H9 (cell line): ENCODE measurements at regions not wholly inside any gene's neighbourhood (a gene's known extent, or its start where the extent isn't known, plus 50 kb on each side); places are given as distances from the start of the nearest gene placed in this dataset.
A peak's percentile ranks its signal among the peaks of the same experiment; 100 is the strongest.

Experiments
- DNase-seq: peaks from one replicate; pipeline ENCODE4 v3.0.0-alpha.2; 2017
- H2AFZ ChIP-seq: one replicate; pipeline ENCODE4 v1.6.1; 2013; ENCODE audit warnings: mild to moderate bottlenecking, low read length, control low read depth, moderate library complexity
- H2AK5ac ChIP-seq: 2 replicates; pipeline ENCODE4 v1.6.1; 2013; ENCODE audit warnings: low read length, control low read depth, mixed read lengths; ENCODE audit not compliant: insufficient read length
- H2BK120ac ChIP-seq: one replicate; pipeline ENCODE4 v1.6.1; 2013; ENCODE audit warnings: low read depth, mild to moderate bottlenecking, low read length, control low read depth, inconsistent platforms; ENCODE audit not compliant: poor library complexity, severe bottlenecking
- H2BK12ac ChIP-seq: 2 replicates; pipeline ENCODE4 v1.6.1; 2013; ENCODE audit warnings: low read length, control low read depth, mixed read lengths, low read depth; ENCODE audit not compliant: insufficient read length
- H2BK15ac ChIP-seq: 2 replicates; pipeline ENCODE4 v1.6.1; 2013; ENCODE audit warnings: low read depth, low read length, control low read depth
- H2BK20ac ChIP-seq: one replicate; pipeline ENCODE4 v1.6.1; 2013; ENCODE audit warnings: low read depth, mild to moderate bottlenecking, low read length, control low read depth, inconsistent platforms; ENCODE audit not compliant: poor library complexity, severe bottlenecking
- H2BK5ac ChIP-seq: 2 replicates; pipeline ENCODE4 v1.6.1; 2013; ENCODE audit warnings: low read length, control low read depth, mixed read lengths; ENCODE audit not compliant: insufficient read length
- H3K14ac ChIP-seq: 2 replicates; pipeline ENCODE4 v1.6.1; 2013; ENCODE audit warnings: low read length, control low read depth; ENCODE audit not compliant: insufficient read depth
- H3K18ac ChIP-seq: 2 replicates; pipeline ENCODE4 v1.6.1; 2013; ENCODE audit warnings: low read depth, mild to moderate bottlenecking, mixed read lengths, low read length, control low read depth; ENCODE audit not compliant: insufficient read length
- H3K23ac ChIP-seq: 2 replicates; pipeline ENCODE4 v1.6.1; 2013; ENCODE audit warnings: low read length, control low read depth, mixed read lengths, low read depth; ENCODE audit not compliant: insufficient read length
- H3K23me2 ChIP-seq: 2 replicates; pipeline ENCODE4 v1.6.1; 2013; ENCODE audit warnings: low read depth, mild to moderate bottlenecking, mixed read lengths, low read length, control low read depth; ENCODE audit not compliant: insufficient read length, poor library complexity, severe bottlenecking
- H3K27ac ChIP-seq: 2 replicates; pipeline ENCODE4 v1.5.1; 2013; ENCODE audit warnings: low read length, control low read depth, mixed read lengths, low read depth; ENCODE audit not compliant: insufficient read length
- H3K27me3 ChIP-seq: 2 replicates; pipeline ENCODE4 v1.6.1; 2013; ENCODE audit warnings: low read length, control low read depth, inconsistent platforms; ENCODE audit not compliant: insufficient read depth
- H3K4ac ChIP-seq: 2 replicates; pipeline ENCODE4 v1.6.1; 2013; ENCODE audit warnings: low read depth, mild to moderate bottlenecking, control low read depth, inconsistent platforms, low read length, moderate library complexity
- H3K4me1 ChIP-seq: 2 replicates; pipeline ENCODE4 v1.6.1; 2013; ENCODE audit warnings: low read length, control low read depth, inconsistent platforms; ENCODE audit not compliant: insufficient read depth
- H3K4me2 ChIP-seq: 2 replicates; pipeline ENCODE4 v1.6.1; 2013; ENCODE audit warnings: low read length, control low read depth, mixed read lengths; ENCODE audit not compliant: insufficient read length, insufficient read depth
- H3K56ac ChIP-seq: 2 replicates; pipeline ENCODE4 v1.6.1; 2013; ENCODE audit warnings: low read depth, mild to moderate bottlenecking, mixed read lengths, low read length, control low read depth; ENCODE audit not compliant: insufficient read length
- H3K79me1 ChIP-seq: 2 replicates; pipeline ENCODE4 v1.6.1; 2013; ENCODE audit warnings: low read depth, mild to moderate bottlenecking, moderate library complexity, low read length, control low read depth, inconsistent platforms; ENCODE audit not compliant: insufficient read depth, poor library complexity, severe bottlenecking
- H3K79me2 ChIP-seq: 2 replicates; pipeline ENCODE4 v1.6.1; 2013; ENCODE audit warnings: low read length, control low read depth, inconsistent platforms; ENCODE audit not compliant: insufficient read depth
- H3K9ac ChIP-seq: 2 replicates; pipeline ENCODE4 v1.6.1; 2013; ENCODE audit warnings: low read length, control low read depth, mixed read lengths; ENCODE audit not compliant: insufficient read length; ENCODE audit errors: extremely low read depth
- H3K9me3 ChIP-seq: one replicate; pipeline ENCODE4 v1.6.1; 2013; ENCODE audit warnings: low read depth, low read length, inconsistent platforms; ENCODE audit not compliant: control insufficient read depth
- H3T11ph ChIP-seq: one replicate; pipeline ENCODE4 v1.6.1; 2013; ENCODE audit warnings: mild to moderate bottlenecking, low read length, control low read depth, inconsistent platforms
- H4K20me1 ChIP-seq: one replicate; pipeline ENCODE4 v1.6.1; 2013; ENCODE audit not compliant: control insufficient read depth, insufficient read length, insufficient read depth
- H4K5ac ChIP-seq: 2 replicates; pipeline ENCODE4 v1.6.1; 2013; ENCODE audit warnings: low read depth, mild to moderate bottlenecking, mixed read lengths, low read length, control low read depth; ENCODE audit not compliant: insufficient read length
- H4K8ac ChIP-seq: replicated peaks from 2 replicates; pipeline ENCODE4 v1.6.1; 2013; ENCODE audit warnings: low read length, control low read depth, mixed read lengths, low read depth; ENCODE audit not compliant: insufficient read length
- H4K91ac ChIP-seq: 2 replicates; pipeline ENCODE4 v1.6.1; 2013; ENCODE audit warnings: low read depth, mild to moderate bottlenecking, moderate library complexity, mixed read lengths, low read length, control low read depth; ENCODE audit not compliant: insufficient read length
- H3K27ac Mint-ChIP-seq, 3 experiments: 2 replicates in 2 of 3; 3 replicates in 1 of 3; pipeline ENCODE4 v1.8.0; 2020 to 2021; ENCODE audit warnings: mixed read lengths in 3 of 3, mild to moderate bottlenecking in 1 of 3, moderate library complexity in 1 of 3
- H3K27me3 Mint-ChIP-seq: 2 replicates; pipeline ENCODE4 v1.8.0; 2021; ENCODE audit warnings: low read depth, mild to moderate bottlenecking, moderate library complexity, mixed read lengths
- H3K36me3 Mint-ChIP-seq, 3 experiments: 2 replicates in 2 of 3; 3 replicates in 1 of 3; pipeline ENCODE4 v1.8.0; 2020 to 2021; ENCODE audit warnings: low read depth in 3 of 3, mixed read lengths in 3 of 3; ENCODE audit not compliant: insufficient read depth in 1 of 3
- H3K4me1 Mint-ChIP-seq, 2 experiments: 2 replicates each; pipeline ENCODE4 v1.8.0; 2020; ENCODE audit warnings: mixed read lengths in 2 of 2
- H3K4me3 Mint-ChIP-seq, 2 experiments: 2 replicates in 1 of 2; 3 replicates in 1 of 2; pipeline ENCODE4 v1.8.0; 2020 to 2021; ENCODE audit warnings: mild to moderate bottlenecking in 2 of 2, mixed read lengths in 2 of 2, moderate library complexity in 1 of 2
- H3K9me3 Mint-ChIP-seq, 2 experiments: 2 replicates in 1 of 2; 3 replicates in 1 of 2; pipeline ENCODE4 v1.8.0; 2020; ENCODE audit warnings: mild to moderate bottlenecking in 2 of 2, mixed read lengths in 2 of 2, moderate library complexity in 1 of 2
- CTCF ChIP-seq: fragments of 200-600 bp; sonication (generic); conservative IDR thresholded peaks from 3 replicates; pipeline ENCODE4 v1.8.0; 2021; ENCODE audit warnings: antibody characterized with exemption, mild to moderate bottlenecking
- WGBS: extraction: QIAGEN DNeasy Blood & Tissue Kit; methylation state at CpG from one replicate; pipeline ENCODE4 v1.1.7; 2013; ENCODE audit warnings: missing lambda C conversion rate, low lambda C conversion rate, mixed read lengths; ENCODE audit not compliant: insufficient read length; ENCODE audit errors: extremely low coverage; 5-methylcytosine and 5-hydroxymethylcytosine counted together

- H3K4me1 ChIP-seq = no peaks in the 10 kb centered on the region
- peak overlapping the region; percentile 73 for H3K4me2 ChIP-seq
- no peak overlapping the region for H4K91ac ChIP-seq
- no peak for DNase-seq
- peaks cover 7% of the 10 kb centered on the region for H3K23me2 ChIP-seq
- no CpG with 5 or more reads among the region's 8 CpGs for WGBS
- H3K4ac ChIP-seq = no peak overlapping the region
- no peak overlapping the region for H3K23ac ChIP-seq
- H3K56ac ChIP-seq = no peak overlapping the region
- no peak overlapping the region for H3K14ac ChIP-seq
- no peak overlapping the region for H2BK15ac ChIP-seq
- no peak overlapping the region for H2BK20ac ChIP-seq
- H3K9ac ChIP-seq = no peak overlapping the region
- H3K27me3 ChIP-seq = no peaks in the 10 kb centered on the region
- no peak overlapping the region for H2BK5ac ChIP-seq
- peaks cover 16 to 17% of the 10 kb centered on the region in 2 experiments for H3K4me1 Mint-ChIP-seq
- no peak overlapping the region for H2BK12ac ChIP-seq
- H3K79me1 ChIP-seq = no peaks in the 10 kb centered on the region
- peak overlapping the region; percentile 41 to 73 for H3K4me3 Mint-ChIP-seq
- no peaks in the 10 kb centered on the region for H3K79me2 ChIP-seq
- H3K18ac ChIP-seq = no peak overlapping the region
- H3K27me3 Mint-ChIP-seq = peaks cover 15% of the 10 kb centered on the region
- H3K9me3 Mint-ChIP-seq = peaks cover 0 to 7% of the 10 kb centered on the region in 2 experiments; a peak in 3 of 5 replicates
- no peaks in the 10 kb centered on the region for H3K9me3 ChIP-seq
- no peak overlapping the region; a peak in 1 of 7 replicates for H3K27ac Mint-ChIP-seq
- TF ChIP-seq CTCF = no peak
- H2AK5ac ChIP-seq = no peak overlapping the region
- no peak overlapping the region for H4K5ac ChIP-seq
- no peak overlapping the region for H2BK120ac ChIP-seq
- H3T11ph ChIP-seq = no peak overlapping the region
- no peak overlapping the region for H3K27ac ChIP-seq
- H2AFZ ChIP-seq = no peak overlapping the region
- no peak overlapping the region for H4K8ac ChIP-seq
- peaks cover 0 to 8% (median 0%) of the 10 kb centered on the region in 3 experiments; a peak in 4 of 7 replicates for H3K36me3 Mint-ChIP-seq
- H4K20me1 ChIP-seq = no peaks in the 10 kb centered on the region
Measured at GRCh38 chr2:172173174-172173706, 70.5 kb upstream of the DLX2 start.
